Epithelial cell of proximal tubule (primary cell): ENCODE measurements at regions not wholly inside any gene's neighbourhood (a gene's known extent, or its start where the extent isn't known, plus 50 kb on each side); places are given as distances from the start of the nearest gene placed in this dataset.

ENCODE experiments used
- DNase-seq: peaks from one replicate; pipeline ENCODE4 v3.0.0-alpha.2; 2011; ENCODE audit warnings: low read depth
- H3K4me3 ChIP-seq: 2 replicates; pipeline ENCODE4 v1.5.1; 2011; ENCODE audit warnings: low read depth, mild to moderate bottlenecking, low read length
- CTCF ChIP-seq: conservative IDR thresholded peaks from 2 replicates; pipeline ENCODE4 v1.5.1; 2012; ENCODE audit warnings: low read depth, mild to moderate bottlenecking, low read length

DNA sequence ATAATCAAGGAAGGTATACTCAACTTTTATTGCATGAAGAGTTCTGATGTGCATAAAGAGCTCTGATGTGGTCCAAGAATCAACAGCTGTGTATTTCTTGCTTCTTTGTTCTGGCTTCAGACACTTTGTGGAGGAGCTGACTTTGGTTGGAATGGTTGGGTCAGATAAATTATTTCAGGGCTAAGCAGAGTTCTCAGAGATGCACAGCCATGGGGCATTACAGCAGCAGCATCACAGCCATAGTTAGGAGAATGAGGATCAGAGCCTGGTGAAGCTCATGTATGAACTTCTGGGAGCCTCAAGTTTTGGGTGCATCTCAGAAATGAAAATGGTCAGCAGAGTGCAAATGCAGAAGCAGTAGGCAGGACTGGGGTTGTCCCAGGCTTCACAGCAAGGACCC, 267.4 kb upstream of the RUNX1 start:
- TF ChIP-seq CTCF, result no peak
- H3K4me3 ChIP-seq, result no peak overlapping the region
- no peak for DNase-seq

- DNase-seq, result no peak
- no peak overlapping the region for H3K4me3 ChIP-seq
- TF ChIP-seq CTCF, result no peak
Observed at GRCh38 chr21:35314857-35315582, 265.9 kb upstream of the RUNX1 start.

- DNase-seq, result no peak
- TF ChIP-seq CTCF, result no peak
- no peak overlapping the region for H3K4me3 ChIP-seq
Observed at GRCh38 chr21:35311985-35312384, 262.9 kb upstream of the RUNX1 start.

DNA sequence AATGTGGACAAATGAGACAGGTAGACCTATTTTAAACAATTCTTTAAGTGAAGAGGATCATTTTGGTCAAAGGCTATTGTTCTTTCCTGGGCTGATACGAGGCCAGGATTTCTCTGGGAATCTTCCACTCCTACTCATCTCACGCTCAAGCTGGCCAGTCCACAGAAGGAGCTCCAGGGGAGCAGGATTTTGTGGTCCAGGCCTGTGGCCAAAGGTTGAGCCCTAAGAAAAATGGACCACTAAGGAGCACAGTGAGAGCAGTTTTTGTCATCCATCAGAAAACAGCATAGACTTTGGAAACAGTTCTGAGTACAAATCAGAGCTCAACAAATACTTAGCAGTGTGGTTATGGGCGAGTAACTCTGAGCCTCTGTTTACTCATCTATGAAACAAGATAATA, 260.2 kb upstream of the RUNX1 start:
- no peak for DNase-seq

DNA sequence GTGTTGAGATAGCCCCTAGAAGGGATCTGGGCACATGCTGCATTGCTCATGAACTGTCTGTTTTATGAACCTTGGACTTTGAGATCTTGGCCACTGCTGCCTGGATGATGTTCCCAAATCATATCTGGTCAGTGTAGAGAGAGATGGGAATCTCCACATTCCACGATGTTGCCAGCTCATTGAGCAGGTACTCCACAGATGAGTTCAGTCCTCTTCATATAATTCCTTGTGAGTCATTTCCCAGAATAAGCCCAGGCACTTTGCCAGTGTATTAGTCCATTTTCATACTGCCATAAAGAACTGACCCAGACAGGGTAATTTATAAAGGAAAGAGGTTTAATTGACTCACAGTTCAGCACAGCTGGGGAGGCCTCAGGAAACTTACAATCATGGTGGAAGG, 254.0 kb upstream of the RUNX1 start:
- H3K4me3 ChIP-seq, result no peak overlapping the region
- DNase-seq, result peak; percentile 78
- no peak for TF ChIP-seq CTCF

More for the DNA sequence above, 260.2 kb upstream of the RUNX1 start:
- no peak for TF ChIP-seq CTCF
- H3K4me3 ChIP-seq, result no peak overlapping the region

DNA sequence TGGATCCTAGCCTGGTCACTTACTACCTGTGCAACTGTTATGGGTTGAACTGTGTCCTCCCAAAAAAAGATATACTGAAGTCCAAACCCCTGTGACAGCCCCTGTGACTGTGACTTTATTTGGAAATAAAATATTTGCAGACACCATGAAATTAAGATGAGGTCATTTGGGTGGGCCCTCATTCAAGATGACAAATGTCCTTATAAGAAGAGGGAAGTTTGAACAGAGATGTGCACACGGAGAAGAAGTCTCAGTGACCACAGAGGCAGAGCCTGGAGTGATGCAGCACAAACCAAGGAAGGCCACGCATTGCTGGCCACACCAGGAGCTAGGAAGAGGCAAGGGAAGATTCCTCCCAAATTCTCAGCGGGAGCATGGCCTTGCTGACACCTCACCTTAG, 249.7 kb upstream of the RUNX1 start:
- no peak overlapping the region for H3K4me3 ChIP-seq
- no peak for TF ChIP-seq CTCF
- no peak for DNase-seq

- no peak for DNase-seq
- TF ChIP-seq CTCF, result no peak
Observed at GRCh38 chr21:35297665-35298064, 248.6 kb upstream of the RUNX1 start.

More at GRCh38 chr21:35297665-35298064, 248.6 kb upstream of the RUNX1 start:
- H3K4me3 ChIP-seq, result no peak overlapping the region
